Kidney tubule cell (primary cell): ENCODE measurements at regions not wholly inside any gene's neighbourhood (a gene's known extent, or its start where the extent isn't known, plus 50 kb on each side); places are given as distances from the start of the nearest gene placed in this dataset.
"Not testable (repeated sequence)": the region's sequence is repeated elsewhere in the genome, so short reads cannot be mapped to it uniquely, and the experiment has no call there.

ENCODE experiments used
- DNase-seq: peaks from one replicate; pipeline ENCODE4 v3.0.0-alpha.2; 2018; ENCODE audit warnings: low spot score

- DNase-seq, result peak; percentile 87
These were observed 244.6 kb upstream of the NEGR1 start for GRCh38 chr1:72526926-72527325.

GRCh38 chr1:72524021-72524420, 241.7 kb upstream of the NEGR1 start:
- DNase-seq, result no peak

GRCh38 chr1:72521659-72522058, 239.3 kb upstream of the NEGR1 start:
- peak; percentile 10 for DNase-seq

GRCh38 chr1:72516826-72517225, 234.5 kb upstream of the NEGR1 start:
- no peak for DNase-seq

- DNase-seq, result no peak
These were observed 233.9 kb upstream of the NEGR1 start for GRCh38 chr1:72516264-72516663.

- DNase-seq, result no peak
These were observed 216.0 kb upstream of the NEGR1 start for GRCh38 chr1:72498371-72498770.

GRCh38 chr1:72489801-72490200, 207.5 kb upstream of the NEGR1 start:
- no peak for DNase-seq

GRCh38 chr1:72485801-72486200, 203.5 kb upstream of the NEGR1 start:
- DNase-seq, result no peak

GRCh38 chr1:72483846-72484357, 201.6 kb upstream of the NEGR1 start:
- DNase-seq, result no peak

GRCh38 chr1:72482736-72483413, 200.5 kb upstream of the NEGR1 start:
- DNase-seq, result no peak

- DNase-seq, result no peak
These were observed 199.2 kb upstream of the NEGR1 start for GRCh38 chr1:72481420-72481970.

- DNase-seq, result no peak
These were observed 184.0 kb upstream of the NEGR1 start for GRCh38 chr1:72466376-72466775.

GRCh38 chr1:72462186-72462905, 180.0 kb upstream of the NEGR1 start:
- DNase-seq, result peak; percentile 17

GRCh38 chr1:72442262-72442661, 159.9 kb upstream of the NEGR1 start:
- DNase-seq, result peak; percentile 4

- DNase-seq, result peak; percentile 69
These were observed 156.7 kb upstream of the NEGR1 start for GRCh38 chr1:72439036-72439435.

- DNase-seq, result no peak
These were observed 155.9 kb upstream of the NEGR1 start for GRCh38 chr1:72438270-72438669.

GRCh38 chr1:72435025-72435424, 152.7 kb upstream of the NEGR1 start:
- DNase-seq, result peak; percentile 90

- no peak for DNase-seq
These were observed 151.7 kb upstream of the NEGR1 start for GRCh38 chr1:72434070-72434469.

GRCh38 chr1:72433591-72433990, 151.3 kb upstream of the NEGR1 start:
- DNase-seq, result peak; percentile 2

- DNase-seq, result peak; percentile 7
These were observed 150.4 kb upstream of the NEGR1 start for GRCh38 chr1:72432645-72433267.

- peak; percentile 43 for DNase-seq
These were observed 149.5 kb upstream of the NEGR1 start for GRCh38 chr1:72431810-72432209.

GRCh38 chr1:72428276-72428675, 145.9 kb upstream of the NEGR1 start:
- DNase-seq, result not testable (repeated sequence)

GRCh38 chr1:72419229-72419628, 136.9 kb upstream of the NEGR1 start:
- DNase-seq, result no peak
